Liver (tissue), 8 donors: ENCODE measurements at regions not wholly inside any gene's neighbourhood (a gene's known extent, or its start where the extent isn't known, plus 50 kb on each side); places are given as distances from the start of the nearest gene placed in this dataset.

Experiments
- DNase-seq: peaks from one replicate; pipeline ENCODE4 v3.0.0-alpha.2; 2017; ENCODE audit warnings: low spot score
- H3K27ac ChIP-seq, 2 donors: one replicate each; pipeline ENCODE4 v1.7.0; 2013; ENCODE audit warnings: inconsistent platforms in 2 of 2, low read length in 2 of 2, control low read depth in 1 of 2, low read depth in 1 of 2, mild to moderate bottlenecking in 1 of 2
- H3K27me3 ChIP-seq, 4 donors: one replicate each; pipeline versions ENCODE4 v1.6.1 to v1.7.0; 2013; ENCODE audit warnings: low read length in 3 of 4, inconsistent platforms in 1 of 4, mild to moderate bottlenecking in 1 of 4, moderate library complexity in 1 of 4; ENCODE audit not compliant: control insufficient read depth in 4 of 4, insufficient read depth in 4 of 4
- H3K36me3 ChIP-seq, 4 donors: one replicate each; pipeline versions ENCODE4 v1.6.1 to v1.7.0; 2013; ENCODE audit warnings: low read length in 3 of 4, mild to moderate bottlenecking in 3 of 4, low read depth in 1 of 4, moderate library complexity in 1 of 4; ENCODE audit not compliant: control insufficient read depth in 4 of 4, insufficient read depth in 3 of 4
- H3K4me1 ChIP-seq, 4 donors: one replicate each; pipeline versions ENCODE4 v1.6.1 to v1.7.0; 2013; ENCODE audit warnings: low read length in 3 of 4, mild to moderate bottlenecking in 3 of 4, moderate library complexity in 1 of 4; ENCODE audit not compliant: control insufficient read depth in 4 of 4, insufficient read depth in 4 of 4
- H3K4me3 ChIP-seq, 3 donors: one replicate each; pipeline versions ENCODE4 v1.6.1 to v1.7.0; 2013; ENCODE audit warnings: low read length in 3 of 3, control low read depth in 1 of 3, low read depth in 1 of 3, mild to moderate bottlenecking in 1 of 3
- H3K9ac ChIP-seq, 2 donors: one replicate each; pipeline ENCODE4 v1.7.0; 2013; ENCODE audit warnings: low read length in 2 of 2, mild to moderate bottlenecking in 2 of 2, moderate library complexity in 2 of 2, control low read depth in 1 of 2, low read depth in 1 of 2
- H3K9me3 ChIP-seq, 4 donors: one replicate each; pipeline versions ENCODE4 v1.6.1 to v1.7.0; 2013; ENCODE audit warnings: low read length in 3 of 4; ENCODE audit not compliant: control insufficient read depth in 4 of 4
- EGR1 ChIP-seq, 2 donors: IDR thresholded peaks; 2 replicates each; pipeline ENCODE4 v1.6.1; 2016 to 2018; ENCODE audit warnings: antibody characterized with exemption in 2 of 2, low read depth in 2 of 2
- FOXA2 ChIP-seq: IDR thresholded peaks from 2 replicates; pipeline ENCODE4 v1.6.1; 2016; ENCODE audit warnings: antibody characterized with exemption
- GABPA ChIP-seq, 2 donors: IDR thresholded peaks in 1 of 2; conservative IDR thresholded peaks in 1 of 2; 2 replicates each; pipeline ENCODE4 v1.6.1; 2016; ENCODE audit warnings: antibody characterized with exemption in 2 of 2, mild to moderate bottlenecking in 1 of 2, moderate library complexity in 1 of 2
- HNF4A ChIP-seq, 2 donors: conservative IDR thresholded peaks; 2 replicates each; pipeline ENCODE4 v1.6.1; 2016; ENCODE audit warnings: antibody characterized with exemption in 2 of 2, mild to moderate bottlenecking in 2 of 2
- HNF4G ChIP-seq: IDR thresholded peaks from 2 replicates; pipeline ENCODE4 v1.6.1; 2016; ENCODE audit warnings: antibody characterized with exemption
- JUND ChIP-seq, 2 donors: IDR thresholded peaks; 2 replicates each; pipeline ENCODE4 v1.6.1; 2016; ENCODE audit warnings: antibody characterized with exemption in 2 of 2
- NR2F2 ChIP-seq: IDR thresholded peaks from 2 replicates; pipeline ENCODE4 v1.6.1; 2016; ENCODE audit warnings: antibody characterized with exemption
- RAD21 ChIP-seq, 2 donors: IDR thresholded peaks; 2 replicates each; pipeline ENCODE4 v1.6.1; 2016; ENCODE audit warnings: antibody characterized with exemption in 2 of 2, mild to moderate bottlenecking in 2 of 2
- RXRA ChIP-seq, 2 donors: IDR thresholded peaks; 2 replicates each; pipeline ENCODE4 v1.6.1; 2017 to 2018; ENCODE audit warnings: antibody characterized with exemption in 2 of 2, mild to moderate bottlenecking in 1 of 2
- SP1 ChIP-seq: IDR thresholded peaks from 2 replicates; pipeline ENCODE4 v1.6.1; 2018; ENCODE audit warnings: antibody characterized with exemption, mild to moderate bottlenecking
- TAF1 ChIP-seq: conservative IDR thresholded peaks from 2 replicates; pipeline ENCODE4 v1.6.1; 2016; ENCODE audit warnings: antibody characterized with exemption, mild to moderate bottlenecking
- YY1 ChIP-seq: IDR thresholded peaks from 2 replicates; pipeline ENCODE4 v1.6.1; 2016; ENCODE audit warnings: antibody characterized with exemption, mild to moderate bottlenecking
- WGBS: extraction: QIAGEN DNeasy Blood & Tissue Kit; methylation state at CpG from one replicate; pipeline ENCODE4 v1.1.7; 2013; 5-methylcytosine and 5-hydroxymethylcytosine counted together
- TF ChIP-seq, protein P1 (sequence below): IDR thresholded peaks from 2 replicates; pipeline ENCODE4 v1.6.1; 2016; ENCODE audit warnings: antibody characterized with exemption
- TF ChIP-seq, protein P2 (sequence below): IDR thresholded peaks from 2 replicates; pipeline ENCODE4 v1.6.1; 2016; ENCODE audit warnings: antibody characterized with exemption
- TF ChIP-seq, protein P3 (sequence below): IDR thresholded peaks from 2 replicates; pipeline ENCODE4 v1.6.1; 2016; ENCODE audit warnings: antibody characterized with exemption
- TF ChIP-seq, protein P4 (sequence below): IDR thresholded peaks from 2 replicates; pipeline ENCODE4 v1.6.1; 2016; ENCODE audit warnings: antibody characterized with exemption, mild to moderate bottlenecking
- TF ChIP-seq, protein P5 (sequence below): fragments of 150-350 bp; IDR thresholded peaks from 2 replicates; pipeline ENCODE4 v1.5.1; 2017; ENCODE audit warnings: improper control_type of control experiment, low read depth, low read length; ENCODE audit not compliant: missing input control
- donor health status: healthy.
- donor health status: healthy.
- donor health status: healthy.
- donor health status: healthy.
- donor health status: healthy.

DNA sequence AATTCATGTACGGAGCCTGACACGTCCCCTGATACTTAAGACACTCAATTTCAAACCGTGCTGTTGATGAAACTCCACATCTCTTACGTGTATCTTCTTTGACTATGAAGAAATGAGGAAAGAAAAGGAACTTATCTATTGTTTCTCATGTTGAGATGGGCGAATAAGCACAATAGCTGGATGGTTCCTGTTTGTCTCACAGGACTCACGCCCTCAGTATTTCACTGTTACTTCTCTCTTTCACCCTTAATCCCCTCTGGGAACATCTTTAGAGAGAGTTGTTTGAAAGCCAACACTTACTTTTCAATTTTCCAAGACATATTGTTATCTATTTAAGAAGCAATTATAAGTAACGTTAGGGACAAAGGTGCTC, 99.8 kb downstream of the COPS8 start:
- Histone ChIP-seq H3K9ac (no peak overlapping the region), H3K4me1 (no peaks in the 10 kb centered on the region), H3K4me3 (no peak overlapping the region), H3K36me3 (no peaks in the 10 kb centered on the region), H3K27ac (no peak overlapping the region), H3K27me3 (peaks cover 0 to 6% (median 0%) of the 10 kb centered on the region in 4 donors), H3K9me3 (no peaks in the 10 kb centered on the region)
- WGBS, result 62% methylated on average over 7 of the region's 7 CpGs
- DNase-seq, result no peak
- TF ChIP-seq SP1 (no peak), RAD21 (IDR thresholded peaks at IDR 0.05) (no peak), NR2F2 (no peak), GABPA (IDR thresholded peaks at IDR 0.05 in 1 of 2, conservative IDR thresholded peaks at IDR 0.05 in 1 of 2) (no peak), JUND (IDR thresholded peaks at IDR 0.05) (no peak), EGR1 (IDR thresholded peaks at IDR 0.05; ENCODE audit: low read depth in 2 of 2) (no peak), TAF1 (no peak), HNF4A (conservative IDR thresholded peaks at IDR 0.05) (no peak), YY1 (no peak), RXRA (IDR thresholded peaks at IDR 0.05) (no peak), HNF4G (no peak)
- TF ChIP-seq, protein P1, sequence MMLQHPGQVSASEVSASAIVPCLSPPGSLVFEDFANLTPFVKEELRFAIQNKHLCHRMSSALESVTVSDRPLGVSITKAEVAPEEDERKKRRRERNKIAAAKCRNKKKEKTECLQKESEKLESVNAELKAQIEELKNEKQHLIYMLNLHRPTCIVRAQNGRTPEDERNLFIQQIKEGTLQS, result no peak
- TF ChIP-seq, protein P2, sequence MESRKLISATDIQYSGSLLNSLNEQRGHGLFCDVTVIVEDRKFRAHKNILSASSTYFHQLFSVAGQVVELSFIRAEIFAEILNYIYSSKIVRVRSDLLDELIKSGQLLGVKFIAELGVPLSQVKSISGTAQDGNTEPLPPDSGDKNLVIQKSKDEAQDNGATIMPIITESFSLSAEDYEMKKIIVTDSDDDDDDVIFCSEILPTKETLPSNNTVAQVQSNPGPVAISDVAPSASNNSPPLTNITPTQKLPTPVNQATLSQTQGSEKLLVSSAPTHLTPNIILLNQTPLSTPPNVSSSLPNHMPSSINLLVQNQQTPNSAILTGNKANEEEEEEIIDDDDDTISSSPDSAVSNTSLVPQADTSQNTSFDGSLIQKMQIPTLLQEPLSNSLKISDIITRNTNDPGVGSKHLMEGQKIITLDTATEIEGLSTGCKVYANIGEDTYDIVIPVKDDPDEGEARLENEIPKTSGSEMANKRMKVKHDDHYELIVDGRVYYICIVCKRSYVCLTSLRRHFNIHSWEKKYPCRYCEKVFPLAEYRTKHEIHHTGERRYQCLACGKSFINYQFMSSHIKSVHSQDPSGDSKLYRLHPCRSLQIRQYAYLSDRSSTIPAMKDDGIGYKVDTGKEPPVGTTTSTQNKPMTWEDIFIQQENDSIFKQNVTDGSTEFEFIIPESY, result no peak
- TF ChIP-seq, protein P3, sequence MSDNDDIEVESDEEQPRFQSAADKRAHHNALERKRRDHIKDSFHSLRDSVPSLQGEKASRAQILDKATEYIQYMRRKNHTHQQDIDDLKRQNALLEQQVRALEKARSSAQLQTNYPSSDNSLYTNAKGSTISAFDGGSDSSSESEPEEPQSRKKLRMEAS, result no peak
- TF ChIP-seq, protein P4, sequence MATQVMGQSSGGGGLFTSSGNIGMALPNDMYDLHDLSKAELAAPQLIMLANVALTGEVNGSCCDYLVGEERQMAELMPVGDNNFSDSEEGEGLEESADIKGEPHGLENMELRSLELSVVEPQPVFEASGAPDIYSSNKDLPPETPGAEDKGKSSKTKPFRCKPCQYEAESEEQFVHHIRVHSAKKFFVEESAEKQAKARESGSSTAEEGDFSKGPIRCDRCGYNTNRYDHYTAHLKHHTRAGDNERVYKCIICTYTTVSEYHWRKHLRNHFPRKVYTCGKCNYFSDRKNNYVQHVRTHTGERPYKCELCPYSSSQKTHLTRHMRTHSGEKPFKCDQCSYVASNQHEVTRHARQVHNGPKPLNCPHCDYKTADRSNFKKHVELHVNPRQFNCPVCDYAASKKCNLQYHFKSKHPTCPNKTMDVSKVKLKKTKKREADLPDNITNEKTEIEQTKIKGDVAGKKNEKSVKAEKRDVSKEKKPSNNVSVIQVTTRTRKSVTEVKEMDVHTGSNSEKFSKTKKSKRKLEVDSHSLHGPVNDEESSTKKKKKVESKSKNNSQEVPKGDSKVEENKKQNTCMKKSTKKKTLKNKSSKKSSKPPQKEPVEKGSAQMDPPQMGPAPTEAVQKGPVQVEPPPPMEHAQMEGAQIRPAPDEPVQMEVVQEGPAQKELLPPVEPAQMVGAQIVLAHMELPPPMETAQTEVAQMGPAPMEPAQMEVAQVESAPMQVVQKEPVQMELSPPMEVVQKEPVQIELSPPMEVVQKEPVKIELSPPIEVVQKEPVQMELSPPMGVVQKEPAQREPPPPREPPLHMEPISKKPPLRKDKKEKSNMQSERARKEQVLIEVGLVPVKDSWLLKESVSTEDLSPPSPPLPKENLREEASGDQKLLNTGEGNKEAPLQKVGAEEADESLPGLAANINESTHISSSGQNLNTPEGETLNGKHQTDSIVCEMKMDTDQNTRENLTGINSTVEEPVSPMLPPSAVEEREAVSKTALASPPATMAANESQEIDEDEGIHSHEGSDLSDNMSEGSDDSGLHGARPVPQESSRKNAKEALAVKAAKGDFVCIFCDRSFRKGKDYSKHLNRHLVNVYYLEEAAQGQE, result no peak
- TF ChIP-seq, protein P5, sequence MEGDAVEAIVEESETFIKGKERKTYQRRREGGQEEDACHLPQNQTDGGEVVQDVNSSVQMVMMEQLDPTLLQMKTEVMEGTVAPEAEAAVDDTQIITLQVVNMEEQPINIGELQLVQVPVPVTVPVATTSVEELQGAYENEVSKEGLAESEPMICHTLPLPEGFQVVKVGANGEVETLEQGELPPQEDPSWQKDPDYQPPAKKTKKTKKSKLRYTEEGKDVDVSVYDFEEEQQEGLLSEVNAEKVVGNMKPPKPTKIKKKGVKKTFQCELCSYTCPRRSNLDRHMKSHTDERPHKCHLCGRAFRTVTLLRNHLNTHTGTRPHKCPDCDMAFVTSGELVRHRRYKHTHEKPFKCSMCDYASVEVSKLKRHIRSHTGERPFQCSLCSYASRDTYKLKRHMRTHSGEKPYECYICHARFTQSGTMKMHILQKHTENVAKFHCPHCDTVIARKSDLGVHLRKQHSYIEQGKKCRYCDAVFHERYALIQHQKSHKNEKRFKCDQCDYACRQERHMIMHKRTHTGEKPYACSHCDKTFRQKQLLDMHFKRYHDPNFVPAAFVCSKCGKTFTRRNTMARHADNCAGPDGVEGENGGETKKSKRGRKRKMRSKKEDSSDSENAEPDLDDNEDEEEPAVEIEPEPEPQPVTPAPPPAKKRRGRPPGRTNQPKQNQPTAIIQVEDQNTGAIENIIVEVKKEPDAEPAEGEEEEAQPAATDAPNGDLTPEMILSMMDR, result no peak

DNA sequence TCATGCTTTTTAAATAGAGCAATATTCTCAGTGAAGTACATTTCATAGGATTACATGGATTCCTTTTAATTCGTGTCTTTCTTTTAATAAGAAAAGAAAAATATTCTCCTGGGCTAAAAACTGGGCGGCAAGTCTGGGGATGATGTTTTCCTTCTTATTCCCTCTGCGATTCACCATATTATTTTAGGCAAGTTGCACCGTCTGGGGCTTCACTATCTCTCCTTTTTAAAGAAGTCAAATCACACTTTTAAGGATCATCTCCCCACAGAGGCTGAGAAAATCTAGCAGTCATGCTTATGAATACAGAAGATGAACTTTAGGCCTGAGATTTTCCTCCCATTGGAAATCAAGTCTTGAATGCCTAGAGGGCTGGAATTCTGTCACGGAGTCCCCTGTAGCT, 104.1 kb downstream of the COPS8 start:
- no peak overlapping the region for H3K27ac ChIP-seq
- no peaks in the 10 kb centered on the region for H3K36me3 ChIP-seq
- H3K27me3 ChIP-seq, result peaks cover 0 to 3% (median 0%) of the 10 kb centered on the region in 4 donors
- DNase-seq, result no peak
- 86% methylated on average over 5 of the region's 5 CpGs for WGBS
- H3K9ac ChIP-seq, result no peak overlapping the region
- H3K4me3 ChIP-seq, result no peak overlapping the region
- no peaks in the 10 kb centered on the region for H3K4me1 ChIP-seq
- TF ChIP-seq, protein P2, result no peak
- no peak for TF ChIP-seq TAF1
- TF ChIP-seq RAD21 (IDR thresholded peaks at IDR 0.05), result no peak
- TF ChIP-seq HNF4A (conservative IDR thresholded peaks at IDR 0.05), result no peak
- TF ChIP-seq, protein P3, result no peak
- TF ChIP-seq, protein P4, result no peak
- TF ChIP-seq, protein P1, result no peak
- no peak for TF ChIP-seq HNF4G
- no peak for TF ChIP-seq FOXA2
- no peak for TF ChIP-seq RXRA (IDR thresholded peaks at IDR 0.05)
- TF ChIP-seq YY1, result no peak
- no peak for TF ChIP-seq SP1
- TF ChIP-seq GABPA (IDR thresholded peaks at IDR 0.05 in 1 of 2, conservative IDR thresholded peaks at IDR 0.05 in 1 of 2), result no peak
- no peak for TF ChIP-seq EGR1 (IDR thresholded peaks at IDR 0.05; ENCODE audit: low read depth in 2 of 2)
- no peaks in the 10 kb centered on the region for H3K9me3 ChIP-seq
